A673 (cell line): ENCODE measurements at regions not wholly inside any gene's neighbourhood (a gene's known extent, or its start where the extent isn't known, plus 50 kb on each side); places are given as distances from the start of the nearest gene placed in this dataset.
A peak's percentile ranks its signal among the peaks of the same experiment; 100 is the strongest.

Experiments used
- BruUV-seq: library from RNA; stranded (reverse); fragments of 400-500 nt; replicated peaks from 2 replicates; lab custom pipeline; 2021; lab: Mats Ljungman, UMichigan
- CTCF ChIA-PET: fragments of 300-600 bp; sonication (Branson Sonifier 250); formaldehyde crosslinking; loops from one replicate; lab custom pipeline; 2022; ENCODE audit warnings: antibody characterized with exemption; lab: Charles Lee
- POLR2A ChIA-PET: fragments of 300-600 bp; sonication (Branson Sonifier 250); formaldehyde crosslinking; loops from one replicate; lab custom pipeline; 2022; ENCODE audit warnings: antibody characterized with exemption; ENCODE audit not compliant: low non-redundant PET; lab: Charles Lee
- DNase-seq: peaks from one replicate; pipeline ENCODE4 v3.0.0-alpha.2; 2015; ENCODE audit warnings: low spot score
- H3K27ac ChIP-seq: fragments of 200-600 bp; sonication (generic); 2 replicates; pipeline ENCODE4 v1.5.1; 2016; ENCODE audit warnings: mixed run types, low read depth, mild to moderate bottlenecking, mixed read lengths, antibody characterized with exemption, low read length; ENCODE audit not compliant: poor library complexity, severe bottlenecking
- H3K27me3 ChIP-seq: fragments of 200-600 bp; sonication (generic); replicated peaks from 2 replicates; pipeline ENCODE4 v1.6.1; 2017; ENCODE audit warnings: mixed run types, low read depth, mild to moderate bottlenecking, mixed read lengths, antibody characterized with exemption, low read length; ENCODE audit not compliant: insufficient read depth, poor library complexity
- H3K36me3 ChIP-seq: fragments of 200-600 bp; sonication (generic); 2 replicates; pipeline ENCODE4 v1.6.1; 2016; ENCODE audit warnings: mixed run types, mild to moderate bottlenecking, mixed read lengths, antibody characterized with exemption, low read length; ENCODE audit not compliant: insufficient read depth, poor library complexity, severe bottlenecking
- H3K4me1 ChIP-seq: fragments of 200-600 bp; sonication (generic); 2 replicates; pipeline ENCODE4 v1.6.1; 2017; ENCODE audit warnings: mixed run types, mild to moderate bottlenecking, mixed read lengths, antibody characterized with exemption, low read length; ENCODE audit not compliant: insufficient read depth, poor library complexity, severe bottlenecking
- H3K4me3 ChIP-seq: fragments of 200-600 bp; sonication (generic); 2 replicates; pipeline ENCODE4 v1.5.1; 2016; ENCODE audit warnings: low read depth, mixed run types, mild to moderate bottlenecking, mixed read lengths, low read length; ENCODE audit not compliant: poor library complexity, severe bottlenecking
- H3K9me3 ChIP-seq: fragments of 200-600 bp; sonication (generic); 2 replicates; pipeline ENCODE4 v1.6.1; 2016; ENCODE audit warnings: mixed run types, low read depth, mild to moderate bottlenecking, mixed read lengths, antibody characterized with exemption, low read length; ENCODE audit not compliant: poor library complexity, severe bottlenecking
- CTCF ChIP-seq: fragments of 300-800, 200-600 bp; sonication (generic); conservative IDR thresholded peaks from 2 replicates; pipeline ENCODE4 v1.5.1; 2017; ENCODE audit warnings: low read depth, mild to moderate bottlenecking, antibody characterized with exemption, low read length, moderate library complexity, mixed read lengths
- EZH2 ChIP-seq: fragments of 200-600 bp; sonication (generic); IDR thresholded peaks from 2 replicates; pipeline ENCODE4 v1.6.1; 2017; ENCODE audit warnings: borderline replicate concordance, low read depth, mild to moderate bottlenecking, mixed read lengths, antibody characterized with exemption, low read length; ENCODE audit not compliant: poor library complexity, severe bottlenecking
- intact Hi-C: fragments of 100-400 bp; cut with micrococcal nuclease; formaldehyde crosslinking; loops from one replicate; pipeline ENCODE4 v1.10.0; 2022; ENCODE audit not compliant: unreplicated experiment

- Histone ChIP-seq H3K27me3 (no peaks in the 10 kb centered on the region), H3K27ac (peak overlapping the region; percentile 67), H3K36me3 (no peaks in the 10 kb centered on the region), H3K9me3 (no peaks in the 10 kb centered on the region), H3K4me1 (peaks cover 51% of the 10 kb centered on the region), H3K4me3 (no peak overlapping the region)
- CTCF ChIA-PET = interaction anchor here (1.0 to 1.6 kb wide), 4 partner anchors 9 to 92 kb away, joined by 4 to 6 read pairs (median 4); no protein-coding TSS in a partner anchor
- no peak for TF ChIP-seq CTCF
- no peak for TF ChIP-seq EZH2
- peak; percentile 95 for DNase-seq
- no TSS peak for BruUV-seq
- POLR2A ChIA-PET = interaction anchor here (0.6 kb wide), 1 partner anchor 1951 kb away, joined by 3 read pairs; no protein-coding TSS in a partner anchor
- intact Hi-C loops = loop anchor here (5.0 to 10.0 kb wide), 2 partner anchors 603 to 970 kb away; no protein-coding TSS in a partner anchor
Observed at GRCh38 chr6:82084324-82084920, 163.1 kb downstream of the IBTK start.

- ChIA-PET POLR2A (no interaction called here), CTCF (no interaction called here)
- Histone ChIP-seq H3K4me1 (peaks cover 44% of the 10 kb centered on the region), H3K4me3 (no peak overlapping the region), H3K27me3 (no peaks in the 10 kb centered on the region), H3K9me3 (no peaks in the 10 kb centered on the region), H3K36me3 (no peaks in the 10 kb centered on the region), H3K27ac (peak overlapping the region; percentile 67)
- intact Hi-C loops = loop anchor here (5.0 to 10.0 kb wide), 2 partner anchors 604 to 971 kb away; no protein-coding TSS in a partner anchor
- no peak for DNase-seq
- no peak for TF ChIP-seq EZH2
- no TSS peak for BruUV-seq
Observed at GRCh38 chr6:82083646-82084045, 163.9 kb downstream of the IBTK start.

- intact Hi-C loops = loop anchor here (5.0 to 10.0 kb wide), 2 partner anchors 607 to 974 kb away; no protein-coding TSS in a partner anchor
- no peak overlapping the region for H3K4me3 ChIP-seq
- no peaks in the 10 kb centered on the region for H3K36me3 ChIP-seq
- H3K27me3 ChIP-seq = no peaks in the 10 kb centered on the region
- no TSS peak for BruUV-seq
- DNase-seq = no peak
- H3K4me1 ChIP-seq = peaks cover 46% of the 10 kb centered on the region
- ChIA-PET POLR2A (no interaction called here), CTCF (no interaction called here)
- H3K9me3 ChIP-seq = no peaks in the 10 kb centered on the region
- TF ChIP-seq CTCF (no peak), EZH2 (no peak)
- H3K27ac ChIP-seq = no peak overlapping the region
Observed at GRCh38 chr6:82080767-82081166, 166.8 kb downstream of the IBTK start.
